ENCODE measurements at regions not wholly inside any gene's neighbourhood (a gene's known extent, or its start where the extent isn't known, plus 50 kb on each side); places are given as distances from the start of the nearest gene placed in this dataset.
A peak's percentile ranks its signal among the peaks of the same experiment; 100 is the strongest.

DNA sequence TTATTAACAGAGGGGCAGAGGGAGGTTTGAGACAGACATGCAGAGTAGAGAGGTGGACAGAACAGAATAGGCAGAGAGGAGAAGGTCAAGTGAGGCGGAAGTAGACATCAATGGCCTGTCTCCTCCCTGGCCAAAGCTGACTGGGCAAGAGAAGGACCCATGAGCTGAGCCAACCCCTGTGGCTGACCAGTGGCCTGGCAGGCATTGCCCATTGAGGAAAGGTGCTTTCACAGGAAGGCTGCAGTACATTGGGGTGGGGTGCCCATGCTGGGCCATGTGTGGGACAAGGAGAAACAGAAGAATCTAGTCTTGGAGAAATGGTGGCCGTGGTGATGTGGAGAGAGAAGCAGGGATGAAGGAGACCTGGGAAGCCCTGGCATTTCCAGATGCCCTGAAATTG is 76.0 kb downstream of the MYEOV start:
- peak in 1 of 2 experiments; percentile 34 for DNase-seq
- no peak overlapping the region for H3K4me3 ChIP-seq (ENCODE audit: low read depth, low read length)
- no peaks in the 10 kb centered on the region for H3K27me3 ChIP-seq (replicated peaks; ENCODE audit: control insufficient read depth, insufficient read depth, low read length)
- Mint-ChIP-seq H3K36me3 (ENCODE audit: insufficient read depth, unreplicated experiment) (no peaks in the 10 kb centered on the region), H3K4me3 (ENCODE audit: unreplicated experiment) (no peak overlapping the region), H3K9me3 (ENCODE audit: unreplicated experiment) (peaks cover 16% of the 10 kb centered on the region), H3K27me3 (ENCODE audit: insufficient read depth, unreplicated experiment) (no peaks in the 10 kb centered on the region), H3K27ac (ENCODE audit: unreplicated experiment) (no peak overlapping the region), H3K4me1 (ENCODE audit: low read depth, unreplicated experiment) (no peaks in the 10 kb centered on the region)
- BruUV-seq (replicated peaks), result no TSS peak
- TF ChIP-seq CTCF (IDR thresholded peaks at IDR 0.05; ENCODE audit: insufficient read depth in 1 of 2, low read depth in 1 of 2, low read length in 1 of 2, severe bottlenecking in 1 of 2, unreplicated experiment in 1 of 2), result no peak
- H3K9me3 ChIP-seq, result peaks cover 8% of the 10 kb centered on the region
- ChIA-PET POLR2A (interaction anchor here (0.6 kb wide), 1 partner anchor 264 kb away, joined by 4 read pairs; no protein-coding TSS in a partner anchor), CTCF (no interaction called here)
- intact Hi-C loops (cut with micrococcal nuclease; ENCODE audit: unreplicated experiment), result no loop called here
- H3K36me3 ChIP-seq (ENCODE audit: control insufficient read depth, insufficient read depth, low read length), result no peaks in the 10 kb centered on the region
- no peaks in the 10 kb centered on the region for H3K4me1 ChIP-seq

DNA sequence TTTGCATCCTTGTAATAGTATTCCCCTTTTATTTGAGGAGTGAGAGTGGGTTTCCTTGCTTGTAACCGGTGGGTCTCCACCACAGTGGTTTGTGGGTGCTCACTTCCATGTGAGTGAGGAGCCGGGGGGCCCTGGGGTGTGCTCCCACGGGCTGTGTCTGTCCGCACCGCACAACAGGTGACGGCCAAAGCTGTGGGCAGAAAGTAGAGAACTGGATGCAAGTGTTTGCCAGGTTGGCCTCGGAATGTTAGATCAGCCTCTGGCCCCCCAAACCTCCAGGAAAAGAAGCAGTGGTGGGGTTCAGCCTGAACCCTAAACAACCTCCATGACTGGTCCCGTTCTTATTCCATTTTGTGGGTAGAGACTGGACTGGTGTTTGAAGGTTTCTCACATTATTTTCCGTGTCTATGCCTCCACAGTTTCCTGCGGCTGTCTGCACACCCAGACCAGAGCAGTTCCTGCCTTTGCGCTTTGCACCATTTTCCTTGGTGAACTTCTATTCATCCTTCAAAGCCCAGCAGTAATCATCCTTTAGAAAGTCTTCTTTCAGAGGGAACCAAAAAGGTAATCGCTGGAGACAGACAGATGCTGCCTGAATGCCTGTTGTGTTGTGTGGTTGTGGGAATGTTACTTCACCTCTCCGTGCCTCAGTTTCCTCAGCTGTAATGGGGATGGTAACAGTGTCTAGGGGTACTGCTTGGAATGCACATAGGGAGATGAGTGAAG is 77.2 kb downstream of the MYEOV start:
- intact Hi-C loops (cut with micrococcal nuclease; ENCODE audit: unreplicated experiment), result no loop called here
- no TSS peak for BruUV-seq (replicated peaks)
- peaks cover 16% of the 10 kb centered on the region for H3K9me3 Mint-ChIP-seq (ENCODE audit: unreplicated experiment)
- Histone ChIP-seq H3K4me3 (ENCODE audit: low read depth, low read length) (no peak overlapping the region), H3K27me3 (replicated peaks; ENCODE audit: control insufficient read depth, insufficient read depth, low read length) (no peaks in the 10 kb centered on the region), H3K9me3 (peaks cover 8% of the 10 kb centered on the region), H3K4me1 (no peaks in the 10 kb centered on the region), H3K36me3 (ENCODE audit: control insufficient read depth, insufficient read depth, low read length) (no peaks in the 10 kb centered on the region)
- no peaks in the 10 kb centered on the region for H3K36me3 Mint-ChIP-seq (ENCODE audit: insufficient read depth, unreplicated experiment)
- peaks cover 6% of the 10 kb centered on the region for H3K4me1 Mint-ChIP-seq (ENCODE audit: low read depth, unreplicated experiment)
- peak in 1 of 2 experiments; percentile 33 for DNase-seq
- H3K27me3 Mint-ChIP-seq (ENCODE audit: insufficient read depth, unreplicated experiment), result no peaks in the 10 kb centered on the region
- ChIA-PET POLR2A (no interaction called here), CTCF (no interaction called here)
- H3K27ac Mint-ChIP-seq (ENCODE audit: unreplicated experiment), result no peak overlapping the region
- H3K4me3 Mint-ChIP-seq (ENCODE audit: unreplicated experiment), result no peak overlapping the region
- no peak for TF ChIP-seq CTCF (IDR thresholded peaks at IDR 0.05; ENCODE audit: insufficient read depth in 1 of 2, low read depth in 1 of 2, low read length in 1 of 2, severe bottlenecking in 1 of 2, unreplicated experiment in 1 of 2)

DNA sequence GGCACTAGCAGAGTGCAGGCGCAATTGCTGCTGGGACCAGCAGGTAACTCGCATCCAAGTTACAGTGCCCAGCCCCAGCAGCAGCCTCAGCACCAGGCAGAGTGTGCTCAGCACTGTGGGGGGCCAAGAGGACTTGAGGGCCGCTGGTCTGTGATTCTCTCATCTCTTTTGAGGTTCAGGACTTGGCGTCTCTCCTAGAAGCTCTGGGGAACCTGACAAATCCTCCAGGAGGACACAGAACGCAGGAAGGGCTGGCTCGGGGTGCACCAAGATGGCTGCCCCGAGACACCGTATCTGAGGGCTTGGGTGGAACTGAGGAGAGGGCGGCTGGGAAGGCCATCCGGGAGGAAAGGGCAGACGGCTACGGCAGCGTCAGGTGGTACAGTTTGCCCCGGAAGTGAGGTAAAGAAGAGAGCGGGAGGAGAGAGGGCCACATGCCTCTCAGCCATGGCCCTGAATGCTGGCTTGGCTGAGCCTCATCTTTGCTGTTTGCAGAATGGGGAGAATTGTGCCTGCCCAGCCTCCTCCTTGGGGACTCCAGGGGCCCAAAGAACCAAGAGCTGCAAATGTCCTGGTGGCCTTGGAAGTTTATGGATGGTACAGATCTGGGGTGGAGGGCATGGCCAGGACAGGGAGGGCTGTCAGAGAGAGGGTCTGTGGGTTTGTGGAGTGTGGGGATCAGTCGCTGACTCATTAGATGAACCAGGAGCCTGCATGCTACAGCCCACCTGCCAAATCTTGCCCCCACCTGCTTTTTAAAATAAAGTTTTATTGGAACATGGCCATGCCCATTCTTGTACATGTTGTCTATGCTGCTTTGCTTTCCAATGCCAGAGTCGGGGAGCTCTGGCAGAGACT is 78.0 kb downstream of the MYEOV start:
- peak in 1 of 2 experiments; percentile 27 for DNase-seq
- TF ChIP-seq CTCF (IDR thresholded peaks at IDR 0.05; ENCODE audit: insufficient read depth in 1 of 2, low read depth in 1 of 2, low read length in 1 of 2, severe bottlenecking in 1 of 2, unreplicated experiment in 1 of 2), result no peak
- H3K9me3 Mint-ChIP-seq (ENCODE audit: unreplicated experiment), result peaks cover 16% of the 10 kb centered on the region

More for the DNA sequence above, 78.0 kb downstream of the MYEOV start:
- H3K4me1 ChIP-seq, result 0 out of 2 replicates have a peak, but pooled peaks cover 6% of the 10 kb centered on the region
- ChIA-PET POLR2A (no interaction called here), CTCF (no interaction called here)
- Mint-ChIP-seq H3K36me3 (ENCODE audit: insufficient read depth, unreplicated experiment) (no peaks in the 10 kb centered on the region), H3K27ac (ENCODE audit: unreplicated experiment) (peak overlapping the region; percentile 5), H3K27me3 (ENCODE audit: insufficient read depth, unreplicated experiment) (no peaks in the 10 kb centered on the region), H3K4me3 (ENCODE audit: unreplicated experiment) (no peak overlapping the region), H3K4me1 (ENCODE audit: low read depth, unreplicated experiment) (peaks cover 6% of the 10 kb centered on the region)
- intact Hi-C loops (cut with micrococcal nuclease; ENCODE audit: unreplicated experiment), result no loop called here
- H3K27me3 ChIP-seq (replicated peaks; ENCODE audit: control insufficient read depth, insufficient read depth, low read length), result no peaks in the 10 kb centered on the region
- peaks cover 8% of the 10 kb centered on the region for H3K9me3 ChIP-seq
- H3K36me3 ChIP-seq (ENCODE audit: control insufficient read depth, insufficient read depth, low read length), result no peaks in the 10 kb centered on the region
- H3K4me3 ChIP-seq (ENCODE audit: low read depth, low read length), result no peak overlapping the region
- no TSS peak for BruUV-seq (replicated peaks)

Measured in Caco-2 (cell line).